GM19372 (cell line): ENCODE measurements at regions not wholly inside any gene's neighbourhood (a gene's known extent, or its start where the extent isn't known, plus 50 kb on each side); places are given as distances from the start of the nearest gene placed in this dataset.
"Not testable (repeated sequence)": the region's sequence is repeated elsewhere in the genome, so short reads cannot be mapped to it uniquely, and the experiment has no call there.

Experiments
- ATAC-seq: cut with Tn5 transposase; IDR thresholded peaks from one replicate; pipeline ENCODE4 v1.9.1; 2021; ENCODE audit warnings: mild to moderate bottlenecking, low read depth, moderate library complexity; ENCODE audit not compliant: unreplicated experiment

DNA sequence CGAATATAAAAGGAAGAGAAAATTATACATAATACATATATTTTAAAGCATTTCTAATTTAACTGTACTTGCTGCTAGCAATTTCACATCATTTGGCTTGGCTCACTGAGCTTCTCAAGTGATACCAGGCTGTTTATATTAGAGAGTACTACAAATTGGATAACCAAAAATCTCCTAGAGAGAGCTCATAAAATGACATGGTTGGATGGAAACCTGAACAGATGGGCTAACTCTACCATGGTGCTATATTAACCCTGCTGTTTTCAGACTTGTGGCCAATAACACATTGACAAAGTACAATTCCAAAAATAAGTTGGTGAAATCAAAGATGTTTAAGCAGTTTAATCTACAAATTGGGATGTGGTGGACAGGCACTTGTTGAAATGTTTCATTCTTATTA is 364.4 kb upstream of the GCFC2 start:
- no peak for ATAC-seq

DNA sequence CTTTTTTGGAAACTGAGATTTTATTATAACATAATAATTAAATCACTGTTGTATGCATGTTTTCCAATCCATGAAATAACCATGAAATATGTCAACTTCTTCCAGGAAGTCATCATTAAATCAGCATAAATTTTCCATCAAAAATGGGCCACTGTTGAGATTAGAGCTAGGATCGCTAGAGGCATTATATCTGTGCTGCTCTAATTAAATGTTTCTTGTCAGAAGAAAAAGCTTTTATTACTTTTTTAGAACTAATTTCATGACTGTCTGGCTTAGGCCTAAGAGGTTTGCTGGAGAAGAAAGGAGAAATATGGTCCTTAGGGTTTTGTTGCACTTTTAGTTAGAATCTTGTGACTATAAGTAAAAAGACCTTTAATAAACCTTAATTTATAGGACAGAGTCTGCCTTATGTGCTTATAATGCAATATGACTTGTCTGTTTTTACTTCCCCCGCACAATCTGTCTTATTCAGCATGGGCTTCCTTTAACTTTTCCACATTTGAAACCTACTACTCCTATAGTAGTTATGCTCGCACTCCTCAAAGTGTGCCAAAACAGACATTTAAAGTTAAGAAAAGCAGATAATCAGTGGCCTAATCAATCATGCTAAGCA is 363.4 kb upstream of the GCFC2 start:
- no peak for ATAC-seq

DNA sequence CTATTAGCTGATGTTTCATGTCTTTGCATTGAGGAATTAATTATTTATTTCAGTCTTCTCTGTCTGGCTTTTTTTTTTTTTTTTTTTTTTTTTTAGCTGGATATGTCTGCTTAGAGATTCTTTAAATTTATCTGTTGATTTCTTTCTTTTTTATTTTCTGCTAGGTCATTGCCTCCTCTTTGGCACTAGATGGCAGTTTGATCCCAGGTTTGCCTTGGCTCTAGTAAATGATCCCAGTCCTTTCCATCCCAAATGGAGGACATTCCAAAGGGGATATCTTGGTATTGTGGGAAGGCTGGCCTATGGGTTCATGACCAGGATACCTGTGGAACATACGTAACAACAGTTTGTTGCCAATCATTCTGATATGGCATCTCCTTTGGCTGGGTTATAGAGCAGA is 339.5 kb upstream of the GCFC2 start:
- ATAC-seq: no peak

GRCh38 chr2:76044701-76045100 is 334.0 kb upstream of the GCFC2 start:
- no peak for ATAC-seq

GRCh38 chr2:76039505-76039904 is 328.8 kb upstream of the GCFC2 start:
- no peak for ATAC-seq

- ATAC-seq: no peak
These were observed 317.0 kb upstream of the GCFC2 start for GRCh38 chr2:76027761-76028160.

- no peak for ATAC-seq
These were observed 308.4 kb upstream of the GCFC2 start for GRCh38 chr2:76019128-76019527.

GRCh38 chr2:76009484-76009883 is 298.8 kb upstream of the GCFC2 start:
- no peak for ATAC-seq

- ATAC-seq: no peak
These were observed 297.4 kb upstream of the GCFC2 start for GRCh38 chr2:76008001-76008702.

GRCh38 chr2:76000425-76000824 is 289.7 kb upstream of the GCFC2 start:
- ATAC-seq: no peak

GRCh38 chr2:75998451-75998850 is 287.7 kb upstream of the GCFC2 start:
- ATAC-seq: no peak

GRCh38 chr2:75994759-75995158 is 284.0 kb upstream of the GCFC2 start:
- ATAC-seq: no peak

DNA sequence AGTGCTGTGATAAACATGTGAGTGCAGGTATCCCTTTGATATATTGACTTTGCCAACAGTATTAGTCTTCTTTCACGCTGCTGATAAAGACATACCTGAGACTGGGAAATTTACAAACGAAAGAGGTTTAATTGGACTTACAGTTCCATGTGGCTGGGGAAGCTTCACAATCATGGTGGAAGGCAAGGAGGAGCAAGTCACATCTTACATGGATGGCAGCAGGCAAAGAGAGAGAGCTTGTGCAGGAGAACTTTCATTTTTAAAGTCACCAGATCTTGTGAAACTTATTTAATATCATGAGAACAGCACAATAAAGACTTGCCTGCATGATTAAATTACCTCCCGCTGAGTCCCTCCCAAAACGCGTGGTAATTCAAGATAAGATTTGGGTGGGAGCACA is 277.9 kb upstream of the GCFC2 start:
- not testable (repeated sequence) for ATAC-seq

GRCh38 chr2:75986617-75987016 is 275.9 kb upstream of the GCFC2 start:
- ATAC-seq: no peak

- ATAC-seq: no peak
These were observed 272.0 kb upstream of the GCFC2 start for GRCh38 chr2:75982719-75983118.

GRCh38 chr2:75964646-75965045 is 253.9 kb upstream of the GCFC2 start:
- ATAC-seq: no peak

DNA sequence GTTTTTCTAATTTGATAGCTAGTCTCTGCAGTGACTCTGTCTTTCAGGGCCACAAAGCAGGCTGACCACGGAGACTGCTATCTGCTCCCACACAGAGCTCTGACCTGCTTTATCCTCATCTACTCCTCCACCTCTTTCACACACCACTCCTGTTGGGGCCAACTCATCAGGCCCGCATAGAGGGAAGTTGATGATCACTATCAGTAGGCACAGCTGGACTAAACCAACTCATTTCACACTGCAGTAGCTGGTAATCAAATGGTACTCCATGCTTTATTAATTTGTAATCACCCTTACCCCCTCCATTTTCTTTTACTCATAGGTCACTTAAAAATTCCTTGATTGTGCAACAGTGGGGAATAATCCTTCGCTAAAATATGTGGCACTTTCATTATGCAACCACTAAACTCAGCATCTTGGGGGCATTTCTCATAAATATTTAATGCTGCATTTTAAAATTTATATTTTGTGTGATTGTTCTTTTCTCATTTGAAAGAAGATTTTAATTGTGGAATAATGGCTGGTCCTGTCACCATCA is 249.8 kb upstream of the GCFC2 start:
- ATAC-seq: no peak

DNA sequence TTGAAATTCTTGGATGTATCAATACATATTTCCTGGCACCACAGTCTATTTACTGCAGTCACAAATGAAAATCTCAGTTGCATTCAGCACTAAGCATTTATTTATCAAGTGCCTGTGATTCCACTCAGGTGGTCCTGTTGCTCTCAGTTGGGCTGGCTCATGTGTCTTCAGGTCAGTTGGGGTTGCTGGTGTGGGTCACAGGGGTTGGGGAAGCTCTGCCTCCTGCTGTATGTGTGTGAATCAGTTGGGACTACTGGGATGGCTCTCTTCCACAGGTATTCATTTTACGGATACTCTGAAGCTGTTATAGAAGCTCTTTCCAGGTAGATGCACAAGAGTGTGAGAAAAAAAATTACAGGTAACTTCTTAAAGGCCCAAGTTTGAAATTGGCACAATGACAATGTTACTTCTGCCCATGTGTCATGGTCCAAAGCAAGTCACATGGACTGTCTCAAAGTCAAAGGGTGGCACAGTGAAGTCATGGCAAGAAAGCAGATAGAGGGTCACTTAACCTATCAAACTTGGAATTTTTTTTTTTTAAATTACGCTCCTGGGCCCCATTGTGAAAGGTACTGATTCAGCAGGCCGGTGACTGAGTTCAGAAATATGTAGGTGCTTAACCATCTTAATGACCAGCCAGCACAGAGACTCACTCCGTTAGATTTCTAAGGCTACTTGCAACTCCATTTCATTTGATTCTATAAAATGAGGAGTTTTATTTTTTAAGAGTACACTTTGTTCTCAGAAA is 249.2 kb upstream of the GCFC2 start:
- ATAC-seq: no peak

- no peak for ATAC-seq
These were observed 244.0 kb upstream of the GCFC2 start for GRCh38 chr2:75954761-75955160.

DNA sequence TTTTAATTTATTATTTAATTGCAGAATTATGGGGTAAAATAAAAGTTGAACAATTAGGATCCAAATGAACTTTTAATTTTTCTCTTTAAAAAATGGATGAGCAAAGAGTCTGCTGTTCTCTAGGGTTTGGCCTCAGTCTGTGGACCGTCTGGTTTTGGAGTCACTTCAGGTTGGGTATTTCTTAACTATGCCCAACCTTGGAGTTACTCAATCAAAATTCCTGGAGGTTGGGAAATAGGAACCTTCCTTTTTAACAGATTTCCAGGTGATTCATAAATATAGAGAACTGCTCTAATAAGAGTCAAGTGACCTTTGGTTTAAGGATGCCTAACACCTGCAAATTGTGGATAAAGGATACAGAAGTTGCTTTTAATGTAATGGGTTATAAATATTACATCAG is 241.5 kb upstream of the GCFC2 start:
- no peak for ATAC-seq

DNA sequence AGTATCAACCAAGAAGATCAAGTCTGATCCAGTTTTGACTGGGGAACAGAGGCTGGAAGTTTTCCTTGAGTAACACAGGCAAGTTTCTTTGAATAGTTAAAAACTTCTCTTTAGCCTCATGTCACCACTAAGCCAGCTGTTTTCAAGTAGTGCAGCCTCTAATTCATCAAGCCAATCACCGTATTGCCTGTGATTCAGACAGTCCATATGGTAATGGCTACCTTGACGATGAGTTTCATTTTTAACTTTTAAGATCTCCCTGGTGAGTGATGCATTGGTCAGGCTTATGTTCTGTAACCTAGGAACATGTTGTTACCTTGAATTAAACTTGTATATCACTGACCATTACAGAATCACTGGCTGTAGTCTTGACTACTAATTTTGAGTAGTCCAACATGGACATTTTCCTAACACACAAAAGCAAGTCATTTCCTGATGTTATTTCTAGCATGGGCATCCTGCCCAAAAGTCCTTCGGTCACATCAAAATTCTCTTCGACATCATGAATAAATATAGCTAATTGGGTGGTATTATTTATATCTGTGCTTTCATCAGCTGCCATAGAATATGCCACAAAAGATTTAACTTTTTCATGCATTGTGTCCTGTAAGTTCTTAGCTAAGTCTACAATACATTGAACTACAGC is 238.8 kb upstream of the GCFC2 start:
- ATAC-seq: no peak
